Stimulated activated CD8-positive, alpha-beta memory T cell treated with anti-CD3 and anti-CD28 coated beads, Interleukin-7, amount 100 ng/mL, for 4 hours (primary cell): ENCODE measurements at regions not wholly inside any gene's neighbourhood (a gene's known extent, or its start where the extent isn't known, plus 50 kb on each side); places are given as distances from the start of the nearest gene placed in this dataset.

Experiments used
- DNase-seq, 2 donors: peaks; one replicate each; pipeline ENCODE4 v3.0.0-alpha.2; 2020; ENCODE audit warnings: low read depth in 2 of 2

DNA sequence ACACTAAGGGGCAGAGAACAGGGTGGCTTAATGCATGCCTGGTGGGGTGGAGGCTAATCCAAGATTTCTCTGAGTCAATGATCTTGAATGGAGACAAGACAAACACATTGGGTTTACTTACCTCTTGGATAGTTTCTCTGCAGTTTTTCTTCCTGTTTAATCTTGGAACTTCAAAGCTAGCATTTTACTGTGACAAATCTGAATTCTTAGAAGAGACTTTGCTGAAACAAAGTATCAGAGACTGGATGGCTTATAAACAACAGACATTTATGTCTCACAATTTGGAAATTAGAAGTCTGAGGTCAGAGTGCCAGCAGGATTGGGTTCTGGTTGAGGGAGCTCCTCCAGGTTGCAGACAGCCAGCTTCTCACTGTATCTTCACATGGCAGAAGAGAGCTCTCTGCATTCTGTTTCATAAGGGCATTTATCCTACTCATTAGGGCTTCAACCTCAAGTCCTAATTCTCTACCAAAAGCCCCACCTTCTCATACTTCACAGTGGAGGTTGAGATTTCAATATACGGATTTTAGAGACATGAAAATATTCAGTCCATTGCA is 921.8 kb downstream of the VRK1 start:
- DNase-seq = no peak

DNA sequence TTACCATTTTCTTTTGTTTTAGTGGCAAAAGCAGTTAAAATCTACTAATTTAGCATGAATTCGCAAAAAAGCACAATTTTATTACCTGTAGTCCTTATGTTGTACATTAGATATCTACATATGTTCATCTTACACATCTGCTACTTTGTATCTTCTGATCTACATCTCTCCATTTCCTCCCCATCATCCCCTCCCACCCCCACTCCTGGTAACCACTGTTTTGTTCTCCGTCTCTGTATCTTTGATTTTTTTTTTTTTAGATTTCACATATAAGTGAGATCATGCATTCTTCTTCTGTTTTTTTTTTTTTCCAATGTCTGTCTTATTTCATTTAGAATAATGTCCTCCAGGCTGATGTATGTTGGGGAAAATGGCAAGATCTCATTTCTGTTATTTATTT is 922.7 kb downstream of the VRK1 start:
- peak; percentile 23 to 26 for DNase-seq

DNA sequence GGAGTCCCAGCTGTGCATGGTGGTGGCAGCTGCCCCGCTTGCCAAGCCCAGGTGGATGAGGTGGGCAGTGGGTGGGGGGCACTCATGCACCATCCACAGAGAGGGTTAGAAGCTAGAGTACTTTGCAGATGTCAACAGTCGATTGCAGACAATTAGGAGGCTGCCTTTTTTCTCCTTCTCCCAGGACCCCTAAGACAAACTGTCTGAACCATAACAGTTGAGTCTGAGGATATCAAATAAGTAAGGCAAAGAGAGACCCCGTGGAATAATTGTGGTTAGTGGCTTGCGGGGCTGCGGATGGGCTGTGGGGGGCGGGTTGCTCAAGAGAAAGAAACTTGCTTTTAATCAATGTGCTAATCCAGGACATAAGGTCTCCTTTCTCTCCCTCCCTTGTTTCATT is 926.2 kb downstream of the VRK1 start:
- DNase-seq = no peak

DNA sequence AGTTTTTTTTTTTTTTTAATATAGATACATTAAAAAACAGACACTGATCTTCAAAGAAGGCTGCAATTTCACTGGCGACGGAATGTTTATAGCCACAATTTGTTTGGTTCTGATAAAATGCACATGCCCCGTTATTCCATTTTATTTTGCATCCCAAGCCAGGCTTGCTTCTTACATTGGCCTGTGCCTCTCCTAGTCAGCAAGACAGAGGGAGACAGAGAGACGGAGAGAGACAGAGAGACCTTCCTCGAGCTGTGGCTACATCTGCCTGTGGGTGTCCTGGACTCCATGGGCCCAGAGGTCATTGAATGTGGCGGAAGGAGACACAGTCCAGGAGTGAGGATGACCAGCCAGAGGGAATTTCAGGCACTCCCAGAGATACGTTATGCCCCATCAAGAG is 926.6 kb downstream of the VRK1 start:
- DNase-seq = no peak

DNA sequence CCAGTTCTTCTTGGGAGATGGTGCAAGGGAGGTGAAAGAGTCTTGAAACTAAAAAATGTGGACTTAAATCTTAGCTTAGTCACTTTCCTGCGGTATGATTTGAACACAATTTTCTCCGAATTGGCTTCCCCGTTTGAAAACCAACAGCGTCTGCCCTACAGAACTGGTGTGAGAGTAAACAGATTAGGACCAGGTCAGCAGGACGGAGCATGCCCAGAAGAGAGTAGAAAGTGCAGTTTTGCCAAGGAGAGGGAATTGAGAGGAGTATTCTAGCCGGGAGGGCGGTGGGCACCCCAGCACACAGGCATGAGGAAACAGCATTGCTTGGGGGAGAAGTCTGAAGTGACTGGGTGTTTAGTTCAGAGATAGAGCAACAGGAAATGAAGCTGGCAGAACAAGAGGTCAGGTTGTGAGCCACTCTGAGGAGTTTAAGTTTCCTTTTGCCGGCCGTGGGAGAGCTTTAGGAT is 927.1 kb downstream of the VRK1 start:
- no peak for DNase-seq

DNA sequence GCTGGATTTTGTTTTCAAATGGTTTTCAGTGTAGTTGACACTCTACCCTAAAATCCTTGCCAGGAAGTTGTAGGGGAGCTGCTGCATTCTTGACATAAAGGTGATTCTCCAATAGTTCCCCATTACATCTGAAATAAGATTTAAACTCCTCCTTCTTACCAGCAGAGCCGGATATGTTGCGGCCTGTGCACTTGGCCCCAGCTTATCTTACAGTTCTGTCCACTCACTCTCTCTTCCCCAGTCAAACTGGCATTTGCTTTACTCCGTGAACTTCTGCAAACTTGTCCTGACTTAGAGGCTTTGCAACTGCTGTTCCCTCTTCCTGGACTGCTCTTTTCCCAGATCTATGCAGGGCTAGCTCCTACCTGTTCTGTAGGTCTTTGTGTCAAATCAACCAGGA is 929.5 kb downstream of the VRK1 start:
- no peak for DNase-seq

DNA sequence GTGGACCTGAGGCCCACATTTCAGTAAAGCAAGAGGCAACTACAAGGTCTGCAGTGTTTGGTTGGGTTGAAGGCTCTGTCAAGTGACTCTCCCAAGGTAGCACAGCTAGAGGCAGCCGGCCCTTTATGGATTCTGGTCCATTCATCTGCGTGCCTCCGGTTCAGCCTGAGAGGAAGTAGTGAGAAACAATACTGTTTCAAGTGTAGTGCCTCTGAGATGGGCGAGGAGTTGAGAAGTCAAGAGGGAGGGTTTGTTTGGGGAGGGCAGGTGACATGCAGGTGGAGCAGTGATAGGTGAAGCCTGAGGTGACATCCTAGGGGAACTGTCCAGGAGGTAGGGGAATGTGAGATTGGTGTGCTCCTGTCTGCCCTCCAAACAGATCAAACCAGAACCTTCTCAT is 933.5 kb downstream of the VRK1 start:
- no peak for DNase-seq

- no peak for DNase-seq
Observed at GRCh38 chr14:97731800-97732199, 934.6 kb downstream of the VRK1 start.

GRCh38 chr14:97747316-97747715 is 950.1 kb downstream of the VRK1 start:
- no peak for DNase-seq

DNA sequence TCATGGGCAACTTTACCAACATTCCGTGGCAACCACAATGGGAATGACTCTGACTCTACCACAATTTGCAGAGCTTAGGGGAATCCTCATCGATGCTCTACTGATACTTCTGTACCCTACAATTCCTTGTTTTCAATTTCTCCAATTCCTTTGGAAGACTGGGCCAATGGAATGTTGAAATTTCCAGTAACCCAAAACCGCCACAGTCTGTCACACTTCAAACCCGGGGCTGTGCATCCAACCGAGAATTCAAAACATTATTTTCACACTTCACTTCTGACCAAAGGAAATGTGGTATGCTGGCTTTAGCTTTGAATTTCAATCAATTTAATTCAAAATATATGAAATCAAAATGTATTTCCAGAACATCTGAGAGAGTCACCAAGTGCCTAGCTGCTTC is 951.4 kb downstream of the VRK1 start:
- no peak for DNase-seq

DNA sequence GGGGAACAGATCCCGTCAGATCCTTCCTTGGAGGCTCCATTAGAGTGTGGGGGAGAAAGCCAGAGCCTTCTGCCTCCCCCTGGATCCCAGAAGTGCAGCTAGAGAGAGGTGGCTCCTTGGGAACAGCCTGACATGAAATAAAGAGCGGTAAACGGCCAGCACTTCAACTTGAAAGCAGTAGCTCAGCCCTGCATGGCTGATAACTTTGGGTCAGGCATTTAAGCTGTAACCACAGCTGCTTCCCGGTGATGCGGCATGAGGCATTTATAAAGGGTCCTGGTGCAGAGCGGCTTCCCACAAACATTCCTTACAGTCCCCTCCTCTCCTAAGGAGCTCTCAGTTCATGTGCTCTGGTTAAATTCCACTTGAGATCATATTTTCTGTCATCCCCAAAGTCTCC is 960.3 kb downstream of the VRK1 start:
- no peak for DNase-seq

- DNase-seq = no peak
Observed at GRCh38 chr14:97760050-97760449, 962.9 kb downstream of the VRK1 start.

DNA sequence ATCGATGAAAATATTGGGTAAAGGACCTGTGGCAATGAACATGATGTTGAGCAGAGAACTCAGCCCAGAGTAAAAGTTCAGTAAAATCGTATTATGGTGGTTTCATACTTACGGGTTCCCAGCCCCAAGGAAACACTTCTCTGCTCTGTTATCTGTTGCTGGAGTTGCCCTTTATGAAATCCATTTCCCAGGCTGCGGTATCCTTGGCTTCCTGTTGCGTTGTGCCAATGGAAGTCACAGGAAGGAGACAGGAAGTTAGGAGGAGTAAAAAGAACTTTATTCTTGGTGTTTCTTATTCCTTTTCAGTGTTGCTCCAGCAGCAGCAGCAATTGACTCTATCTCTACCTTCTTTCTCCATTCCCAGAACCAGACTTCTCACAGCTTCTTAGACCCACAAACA is 965.2 kb downstream of the VRK1 start:
- DNase-seq = no peak

DNA sequence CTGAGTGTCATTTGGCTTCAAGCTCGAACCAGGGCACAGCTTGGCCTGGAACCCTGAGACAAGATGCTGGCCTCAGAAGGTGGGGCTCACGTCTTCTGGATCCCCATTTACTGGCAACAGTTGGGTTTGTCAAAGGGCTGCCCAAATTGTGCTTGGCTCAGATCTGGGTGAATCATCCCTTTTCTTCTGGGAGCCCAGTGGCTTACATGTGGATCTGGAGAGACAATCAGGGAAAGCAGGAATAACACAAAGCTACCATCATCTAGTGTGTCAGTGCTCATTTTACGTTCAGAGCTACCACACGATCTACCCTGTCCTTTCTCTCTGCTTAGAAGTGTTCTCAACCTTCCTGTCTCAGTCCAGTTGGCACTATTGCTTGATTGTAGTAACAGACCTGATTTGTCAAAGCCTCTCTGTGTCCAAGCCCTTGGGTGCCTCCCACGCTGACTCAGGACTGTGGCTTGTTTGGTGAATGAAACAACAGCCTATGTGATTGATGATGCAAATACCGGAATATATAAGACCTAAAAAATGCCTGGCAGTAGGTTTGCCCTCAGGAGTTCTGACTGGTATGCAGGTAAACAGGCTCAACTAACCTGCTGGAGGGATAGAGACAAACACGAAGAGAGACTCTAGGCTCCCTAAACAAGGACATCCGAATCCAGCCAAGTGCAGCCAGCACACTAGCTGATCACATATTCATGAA is 974.3 kb downstream of the VRK1 start:
- no peak for DNase-seq

DNA sequence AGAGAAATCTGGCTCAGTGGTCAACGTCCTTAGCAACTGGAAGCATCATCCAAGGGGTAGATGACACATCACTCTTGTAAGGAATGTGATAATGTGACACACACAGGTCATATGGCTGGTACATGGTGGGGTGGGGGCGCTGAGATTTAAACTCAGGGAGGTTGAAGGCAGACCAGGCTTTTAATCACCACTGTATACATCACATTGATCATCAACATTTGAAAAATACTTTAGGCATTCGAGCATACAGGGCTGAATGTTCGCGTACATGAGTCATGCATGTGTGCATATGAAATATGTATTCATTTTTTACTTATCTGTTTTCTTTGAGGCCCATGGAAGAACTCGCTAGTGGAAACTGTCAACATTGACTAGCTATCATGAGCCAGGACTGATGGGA is 976.4 kb downstream of the VRK1 start:
- DNase-seq = no peak

GRCh38 chr14:97776890-97777558 is 979.8 kb downstream of the VRK1 start:
- DNase-seq = no peak

GRCh38 chr14:97777622-97778355 is 980.6 kb downstream of the VRK1 start:
- DNase-seq = peak in 1 of 2 donors; percentile 5

- no peak for DNase-seq
Observed at GRCh38 chr14:97779140-97779539, 982.0 kb downstream of the VRK1 start.

DNA sequence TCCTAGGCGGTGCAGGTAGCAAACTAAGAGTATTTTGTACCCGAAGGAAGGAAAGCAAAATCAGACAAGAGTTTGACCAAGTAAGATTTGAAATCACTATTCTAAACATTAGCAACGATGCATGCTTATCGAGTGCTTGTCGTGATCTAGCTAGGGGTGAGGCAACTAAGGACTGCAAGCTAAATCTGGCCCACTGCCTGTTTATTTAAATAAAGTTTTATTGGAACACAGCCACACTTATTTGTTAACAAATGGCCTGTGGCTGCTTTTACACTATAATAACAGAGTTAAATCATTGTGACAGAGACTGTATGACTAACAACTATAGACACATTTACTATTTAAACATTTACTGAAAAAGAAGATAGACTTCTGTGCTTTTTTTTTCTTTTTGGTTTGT is 983.6 kb downstream of the VRK1 start:
- DNase-seq = no peak

DNA sequence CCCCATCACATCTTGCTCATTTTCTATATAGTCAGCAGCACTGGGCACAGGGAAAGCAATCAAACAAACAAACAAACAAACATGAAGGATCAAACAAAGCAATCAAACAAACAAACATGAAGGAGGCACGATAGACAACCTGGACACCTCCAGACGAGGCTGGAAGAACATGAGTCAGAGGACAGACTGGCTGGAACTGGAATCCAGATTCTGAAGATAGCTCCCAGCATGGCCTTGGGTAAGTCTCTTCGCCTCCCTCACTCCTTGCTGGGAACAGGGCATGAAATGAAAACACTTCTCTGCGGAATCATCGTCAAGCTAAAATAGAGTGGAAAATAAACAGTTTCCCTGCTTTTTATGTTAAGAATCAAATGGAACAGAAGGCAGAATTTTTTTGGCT is 984.8 kb downstream of the VRK1 start:
- DNase-seq = no peak

DNA sequence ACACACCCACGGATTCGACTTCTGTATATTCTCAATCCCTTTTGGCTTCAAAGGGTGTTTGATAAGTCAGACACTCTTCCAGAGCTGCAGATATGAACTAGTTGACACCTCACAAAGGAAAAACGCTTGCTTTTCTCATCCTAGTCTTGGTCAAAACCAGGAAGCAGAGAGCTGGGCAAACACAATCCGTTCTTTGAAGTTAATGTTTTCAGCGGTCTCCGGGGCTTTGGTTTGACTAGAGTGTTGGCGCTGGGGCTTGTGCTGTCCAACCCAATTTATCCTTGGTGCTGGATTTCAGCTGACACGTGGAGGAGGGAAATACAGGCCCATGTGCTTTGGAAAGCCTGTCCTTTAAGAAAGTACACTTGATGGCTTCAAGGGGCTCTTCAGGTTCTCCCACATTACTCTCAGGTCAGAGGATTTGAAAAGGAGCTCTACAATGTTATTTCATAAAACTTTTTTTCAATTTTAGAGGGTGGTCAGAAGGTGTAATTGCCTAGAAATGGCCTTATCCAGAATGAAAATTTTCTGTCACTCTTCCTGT is 985.8 kb downstream of the VRK1 start:
- no peak for DNase-seq

DNA sequence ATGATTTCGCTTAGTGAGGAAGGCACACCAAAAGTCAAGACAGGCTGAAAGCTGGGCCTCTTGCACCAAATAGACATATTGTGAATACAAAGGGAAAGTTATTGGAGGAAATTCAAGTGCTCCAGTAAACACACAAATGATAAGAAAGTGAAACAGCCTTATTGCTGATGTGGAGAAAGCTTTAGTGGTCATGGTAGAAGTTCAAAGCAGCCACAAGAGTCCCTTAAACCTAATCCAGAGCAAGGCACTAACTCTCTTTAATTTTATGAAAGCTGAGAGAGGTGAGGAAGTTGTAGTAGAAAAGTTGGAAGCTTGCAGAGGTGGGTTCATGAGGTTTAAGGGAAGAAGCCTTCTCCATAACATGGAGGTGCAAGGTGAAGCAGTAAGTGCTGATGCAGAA is 988.3 kb downstream of the VRK1 start:
- DNase-seq = no peak
